ENCODE measurements at regions not wholly inside any gene's neighbourhood (a gene's known extent, or its start where the extent isn't known, plus 50 kb on each side); places are given as distances from the start of the nearest gene placed in this dataset.

GRCh38 chr12:90058704-90059103 is 350.1 kb upstream of the ATP2B1 start:
- TF ChIP-seq CTCF (IDR thresholded peaks at IDR 0.05; ENCODE audit: low read depth, low read length) = no peak
- TF ChIP-seq EZH2phosphoT487 (IDR thresholded peaks at IDR 0.05; ENCODE audit: low read depth) = no peak
